ENCODE measurements at regions not wholly inside any gene's neighbourhood (a gene's known extent, or its start where the extent isn't known, plus 50 kb on each side); places are given as distances from the start of the nearest gene placed in this dataset.

GRCh38 chr11:115665175-115665821 lies 161.1 kb upstream of the CADM1 start:
- Histone ChIP-seq H3K4me3 (ENCODE audit: low read length) (no peak overlapping the region), H3K9me2 (replicated peaks; ENCODE audit: control insufficient read depth, low read length) (no peaks in the 10 kb centered on the region), H3F3A (ENCODE audit: control insufficient read depth, insufficient read depth) (no peaks in the 10 kb centered on the region), H3K4me1 (ENCODE audit: control insufficient read depth, low read length) (no peaks in the 10 kb centered on the region), H4K20me1 (ENCODE audit: control insufficient read depth, insufficient read depth, low read depth, low read length) (no peaks in the 10 kb centered on the region), H3K27me3 (ENCODE audit: control insufficient read depth, low read length) (no peaks in the 10 kb centered on the region), H3K4me2 (ENCODE audit: low read length) (no peak overlapping the region), H3K79me2 (ENCODE audit: control insufficient read depth, low read length) (no peaks in the 10 kb centered on the region), H3K27ac (ENCODE audit: low read depth, low read length) (no peak overlapping the region), H3K9me3 (ENCODE audit: control insufficient read depth, insufficient read depth, low read length) (no peaks in the 10 kb centered on the region), H3K36me3 (ENCODE audit: control insufficient read depth, low read length) (no peaks in the 10 kb centered on the region)
- TF ChIP-seq CTCF (IDR thresholded peaks at IDR 0.05; ENCODE audit: low read depth, low read length, poor library complexity, severe bottlenecking) (no peak), EZH2phosphoT487 (IDR thresholded peaks at IDR 0.05; ENCODE audit: borderline replicate concordance, low read length) (no peak)

GRCh38 chr11:115664313-115664712 lies 160.1 kb upstream of the CADM1 start:
- Histone ChIP-seq H3K4me1 (ENCODE audit: control insufficient read depth, low read length) (no peaks in the 10 kb centered on the region), H3K9me2 (replicated peaks; ENCODE audit: control insufficient read depth, low read length) (no peaks in the 10 kb centered on the region), H3K79me2 (ENCODE audit: control insufficient read depth, low read length) (no peaks in the 10 kb centered on the region), H4K20me1 (ENCODE audit: control insufficient read depth, insufficient read depth, low read depth, low read length) (no peaks in the 10 kb centered on the region), H3K4me2 (ENCODE audit: low read length) (no peak overlapping the region), H3K9me3 (ENCODE audit: control insufficient read depth, insufficient read depth, low read length) (no peaks in the 10 kb centered on the region), H3K36me3 (ENCODE audit: control insufficient read depth, low read length) (no peaks in the 10 kb centered on the region), H3F3A (ENCODE audit: control insufficient read depth, insufficient read depth) (no peaks in the 10 kb centered on the region), H3K4me3 (ENCODE audit: low read length) (no peak overlapping the region), H3K27me3 (ENCODE audit: control insufficient read depth, low read length) (no peaks in the 10 kb centered on the region), H3K27ac (ENCODE audit: low read depth, low read length) (no peak overlapping the region)
- no peak for TF ChIP-seq EZH2phosphoT487 (IDR thresholded peaks at IDR 0.05; ENCODE audit: borderline replicate concordance, low read length)
- no peak for TF ChIP-seq CTCF (IDR thresholded peaks at IDR 0.05; ENCODE audit: low read depth, low read length, poor library complexity, severe bottlenecking)

GRCh38 chr11:115663790-115664189 lies 159.6 kb upstream of the CADM1 start:
- Histone ChIP-seq H3K79me2 (ENCODE audit: control insufficient read depth, low read length) (no peaks in the 10 kb centered on the region), H3K27ac (ENCODE audit: low read depth, low read length) (no peak overlapping the region), H4K20me1 (ENCODE audit: control insufficient read depth, insufficient read depth, low read depth, low read length) (no peaks in the 10 kb centered on the region)

More at GRCh38 chr11:115663790-115664189, 159.6 kb upstream of the CADM1 start:
- H3F3A ChIP-seq (ENCODE audit: control insufficient read depth, insufficient read depth): no peaks in the 10 kb centered on the region
- no peaks in the 10 kb centered on the region for H3K27me3 ChIP-seq (ENCODE audit: control insufficient read depth, low read length)
- H3K36me3 ChIP-seq (ENCODE audit: control insufficient read depth, low read length): no peaks in the 10 kb centered on the region
- TF ChIP-seq CTCF (IDR thresholded peaks at IDR 0.05; ENCODE audit: low read depth, low read length, poor library complexity, severe bottlenecking): no peak
- no peak for TF ChIP-seq EZH2phosphoT487 (IDR thresholded peaks at IDR 0.05; ENCODE audit: borderline replicate concordance, low read length)
- H3K4me3 ChIP-seq (ENCODE audit: low read length): no peak overlapping the region
- no peaks in the 10 kb centered on the region for H3K9me2 ChIP-seq (replicated peaks; ENCODE audit: control insufficient read depth, low read length)
- no peak overlapping the region for H3K4me2 ChIP-seq (ENCODE audit: low read length)
- H3K4me1 ChIP-seq (ENCODE audit: control insufficient read depth, low read length): no peaks in the 10 kb centered on the region
- no peaks in the 10 kb centered on the region for H3K9me3 ChIP-seq (ENCODE audit: control insufficient read depth, insufficient read depth, low read length)

Data from DOHH2 (cell line).